GM12892 (cell line): ENCODE measurements at regions not wholly inside any gene's neighbourhood (a gene's known extent, or its start where the extent isn't known, plus 50 kb on each side); places are given as distances from the start of the nearest gene placed in this dataset.

Experiments used
- POLR2A ChIP-seq: IDR thresholded peaks from 2 replicates; pipeline ENCODE4 v1.6.1; 2011; ENCODE audit warnings: low read depth, low read length, control low read depth
- TAF1 ChIP-seq: IDR thresholded peaks from 2 replicates; pipeline ENCODE4 v1.6.1; 2011; ENCODE audit warnings: low read depth, mild to moderate bottlenecking, control low read depth, low read length, borderline replicate concordance

- TF ChIP-seq POLR2A (no peak), TAF1 (no peak)
These were observed 513.4 kb downstream of the MED13L start for GRCh38 chr12:115763982-115764621.
